ENCODE measurements at regions not wholly inside any gene's neighbourhood (a gene's known extent, or its start where the extent isn't known, plus 50 kb on each side); places are given as distances from the start of the nearest gene placed in this dataset.

DNA sequence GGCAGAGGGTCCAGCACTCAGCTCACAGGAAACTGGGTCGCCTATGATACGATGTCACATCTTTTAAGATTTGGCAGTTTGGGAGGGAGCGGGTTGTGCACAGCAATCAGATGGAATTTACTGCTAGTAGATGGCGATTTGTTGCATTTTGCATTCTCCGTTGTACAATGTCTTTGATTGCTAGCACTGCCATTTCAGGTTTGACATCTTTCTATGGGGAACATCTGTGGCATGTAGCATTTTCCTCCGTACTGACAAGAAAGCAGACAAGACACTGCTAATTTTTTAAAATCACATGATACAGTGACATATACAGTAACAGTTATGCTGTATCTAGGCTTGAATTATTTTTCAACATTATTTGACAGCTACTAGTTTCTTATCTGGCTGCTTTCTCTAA, 119.7 kb upstream of the PCSK2 start:
- TF ChIP-seq, protein P1, sequence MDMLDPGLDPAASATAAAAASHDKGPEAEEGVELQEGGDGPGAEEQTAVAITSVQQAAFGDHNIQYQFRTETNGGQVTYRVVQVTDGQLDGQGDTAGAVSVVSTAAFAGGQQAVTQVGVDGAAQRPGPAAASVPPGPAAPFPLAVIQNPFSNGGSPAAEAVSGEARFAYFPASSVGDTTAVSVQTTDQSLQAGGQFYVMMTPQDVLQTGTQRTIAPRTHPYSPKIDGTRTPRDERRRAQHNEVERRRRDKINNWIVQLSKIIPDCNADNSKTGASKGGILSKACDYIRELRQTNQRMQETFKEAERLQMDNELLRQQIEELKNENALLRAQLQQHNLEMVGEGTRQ (IDR thresholded peaks at IDR 0.05; ENCODE audit: borderline replicate concordance, low read depth, low read length) = no peak
- TF ChIP-seq NR2C2 (IDR thresholded peaks at IDR 0.05; ENCODE audit: borderline replicate concordance, control insufficient read depth, insufficient read length, low read depth) (no peak), TAF1 (IDR thresholded peaks at IDR 0.05; ENCODE audit: borderline replicate concordance, low read depth, low read length) (no peak), KDM1A (IDR thresholded peaks at IDR 0.05; ENCODE audit: borderline replicate concordance) (no peak), EP300 (IDR thresholded peaks at IDR 0.05; ENCODE audit: borderline replicate concordance in 1 of 2, control insufficient read depth in 1 of 2, low read depth in 2 of 2, low read length in 2 of 2) (no peak), KLF5 (IDR thresholded peaks at IDR 0.05; ENCODE audit: partially characterized antibody) (no peak), POLR2AphosphoS5 (IDR thresholded peaks at IDR 0.05; ENCODE audit: low read length) (no peak)
- TF ChIP-seq, protein P2, sequence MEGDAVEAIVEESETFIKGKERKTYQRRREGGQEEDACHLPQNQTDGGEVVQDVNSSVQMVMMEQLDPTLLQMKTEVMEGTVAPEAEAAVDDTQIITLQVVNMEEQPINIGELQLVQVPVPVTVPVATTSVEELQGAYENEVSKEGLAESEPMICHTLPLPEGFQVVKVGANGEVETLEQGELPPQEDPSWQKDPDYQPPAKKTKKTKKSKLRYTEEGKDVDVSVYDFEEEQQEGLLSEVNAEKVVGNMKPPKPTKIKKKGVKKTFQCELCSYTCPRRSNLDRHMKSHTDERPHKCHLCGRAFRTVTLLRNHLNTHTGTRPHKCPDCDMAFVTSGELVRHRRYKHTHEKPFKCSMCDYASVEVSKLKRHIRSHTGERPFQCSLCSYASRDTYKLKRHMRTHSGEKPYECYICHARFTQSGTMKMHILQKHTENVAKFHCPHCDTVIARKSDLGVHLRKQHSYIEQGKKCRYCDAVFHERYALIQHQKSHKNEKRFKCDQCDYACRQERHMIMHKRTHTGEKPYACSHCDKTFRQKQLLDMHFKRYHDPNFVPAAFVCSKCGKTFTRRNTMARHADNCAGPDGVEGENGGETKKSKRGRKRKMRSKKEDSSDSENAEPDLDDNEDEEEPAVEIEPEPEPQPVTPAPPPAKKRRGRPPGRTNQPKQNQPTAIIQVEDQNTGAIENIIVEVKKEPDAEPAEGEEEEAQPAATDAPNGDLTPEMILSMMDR (IDR thresholded peaks at IDR 0.05 in 2 of 3, conservative IDR thresholded peaks at IDR 0.05 in 1 of 3; ENCODE audit: control insufficient read depth in 2 of 3, extremely low read depth in 1 of 3, insufficient read depth in 1 of 3, low read depth in 3 of 3, low read length in 3 of 3) = no peak
- TF ChIP-seq, protein P3, sequence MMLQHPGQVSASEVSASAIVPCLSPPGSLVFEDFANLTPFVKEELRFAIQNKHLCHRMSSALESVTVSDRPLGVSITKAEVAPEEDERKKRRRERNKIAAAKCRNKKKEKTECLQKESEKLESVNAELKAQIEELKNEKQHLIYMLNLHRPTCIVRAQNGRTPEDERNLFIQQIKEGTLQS (IDR thresholded peaks at IDR 0.05; ENCODE audit: borderline replicate concordance, extremely low read depth, low read depth, low read length) = no peak
- TF ChIP-seq, protein P4, sequence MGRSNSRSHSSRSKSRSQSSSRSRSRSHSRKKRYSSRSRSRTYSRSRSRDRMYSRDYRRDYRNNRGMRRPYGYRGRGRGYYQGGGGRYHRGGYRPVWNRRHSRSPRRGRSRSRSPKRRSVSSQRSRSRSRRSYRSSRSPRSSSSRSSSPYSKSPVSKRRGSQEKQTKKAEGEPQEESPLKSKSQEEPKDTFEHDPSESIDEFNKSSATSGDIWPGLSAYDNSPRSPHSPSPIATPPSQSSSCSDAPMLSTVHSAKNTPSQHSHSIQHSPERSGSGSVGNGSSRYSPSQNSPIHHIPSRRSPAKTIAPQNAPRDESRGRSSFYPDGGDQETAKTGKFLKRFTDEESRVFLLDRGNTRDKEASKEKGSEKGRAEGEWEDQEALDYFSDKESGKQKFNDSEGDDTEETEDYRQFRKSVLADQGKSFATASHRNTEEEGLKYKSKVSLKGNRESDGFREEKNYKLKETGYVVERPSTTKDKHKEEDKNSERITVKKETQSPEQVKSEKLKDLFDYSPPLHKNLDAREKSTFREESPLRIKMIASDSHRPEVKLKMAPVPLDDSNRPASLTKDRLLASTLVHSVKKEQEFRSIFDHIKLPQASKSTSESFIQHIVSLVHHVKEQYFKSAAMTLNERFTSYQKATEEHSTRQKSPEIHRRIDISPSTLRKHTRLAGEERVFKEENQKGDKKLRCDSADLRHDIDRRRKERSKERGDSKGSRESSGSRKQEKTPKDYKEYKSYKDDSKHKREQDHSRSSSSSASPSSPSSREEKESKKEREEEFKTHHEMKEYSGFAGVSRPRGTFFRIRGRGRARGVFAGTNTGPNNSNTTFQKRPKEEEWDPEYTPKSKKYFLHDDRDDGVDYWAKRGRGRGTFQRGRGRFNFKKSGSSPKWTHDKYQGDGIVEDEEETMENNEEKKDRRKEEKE (IDR thresholded peaks at IDR 0.05) = no peak
